NCI-H2171 treated with DMSO at 0.1 percent for 48 hours (cell line): ENCODE measurements at regions not wholly inside any gene's neighbourhood (a gene's known extent, or its start where the extent isn't known, plus 50 kb on each side); places are given as distances from the start of the nearest gene placed in this dataset.

ENCODE experiments used
- DNase-seq: peaks from one replicate; lab custom pipeline; 2025; lab: John Stamatoyannopoulos, UW

DNA sequence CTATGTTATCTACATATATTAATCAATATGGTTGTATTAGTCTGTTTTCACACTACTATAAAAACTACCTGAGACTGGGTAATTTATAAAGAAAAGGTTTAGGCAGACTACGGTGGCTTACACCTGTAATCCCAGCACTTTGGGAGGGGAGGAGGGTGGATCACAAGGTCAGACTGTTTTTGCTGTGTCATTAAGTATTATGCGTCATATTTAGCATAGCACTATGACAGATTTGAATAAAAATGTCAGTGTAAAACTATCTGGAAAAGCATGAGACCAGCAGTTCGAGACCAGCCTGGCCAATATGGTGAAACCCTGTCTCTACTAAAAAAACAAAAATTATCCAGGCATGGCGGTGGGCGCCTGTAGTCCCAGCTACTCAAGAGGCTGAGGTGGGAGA is 209.7 kb upstream of the ARHGAP24 start:
- DNase-seq, result no peak

DNA sequence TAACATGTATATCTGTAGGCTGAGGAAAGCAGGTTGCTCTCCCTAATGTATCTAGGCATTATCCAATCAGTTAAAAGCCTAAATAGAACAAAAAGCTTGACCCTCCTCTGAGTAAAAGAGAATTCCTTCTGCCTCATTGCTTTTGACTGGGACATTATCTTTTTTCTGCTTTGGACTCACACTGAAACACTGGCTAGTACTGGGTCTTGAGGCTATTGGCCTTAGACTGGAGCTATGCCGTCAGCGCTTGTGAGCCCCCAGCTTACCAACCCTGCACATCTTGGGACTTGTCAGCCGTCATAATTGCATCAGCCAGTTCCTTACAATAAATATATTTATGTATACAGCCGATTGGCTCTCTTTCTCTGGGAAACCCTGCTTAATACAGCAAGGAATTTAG is 206.8 kb upstream of the ARHGAP24 start:
- DNase-seq, result no peak

DNA sequence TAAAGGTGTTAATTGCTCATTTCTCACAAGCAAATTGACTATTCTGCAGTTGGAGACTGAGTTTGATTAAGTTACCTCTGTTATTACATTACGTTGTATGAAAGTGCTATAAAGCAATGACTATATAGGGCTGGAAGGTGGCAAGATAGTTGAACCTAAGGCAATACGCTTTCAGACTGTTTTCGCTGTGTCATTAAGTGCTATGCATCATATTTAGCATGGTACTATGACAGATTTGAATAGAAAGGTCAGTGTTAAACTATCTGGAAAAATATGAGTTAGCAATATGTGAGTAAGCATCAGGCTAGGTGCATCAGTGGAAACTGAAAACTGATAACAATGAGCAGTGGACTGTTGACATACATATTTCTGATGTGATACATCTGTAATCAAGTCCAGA is 206.0 kb upstream of the ARHGAP24 start:
- DNase-seq, result no peak

DNA sequence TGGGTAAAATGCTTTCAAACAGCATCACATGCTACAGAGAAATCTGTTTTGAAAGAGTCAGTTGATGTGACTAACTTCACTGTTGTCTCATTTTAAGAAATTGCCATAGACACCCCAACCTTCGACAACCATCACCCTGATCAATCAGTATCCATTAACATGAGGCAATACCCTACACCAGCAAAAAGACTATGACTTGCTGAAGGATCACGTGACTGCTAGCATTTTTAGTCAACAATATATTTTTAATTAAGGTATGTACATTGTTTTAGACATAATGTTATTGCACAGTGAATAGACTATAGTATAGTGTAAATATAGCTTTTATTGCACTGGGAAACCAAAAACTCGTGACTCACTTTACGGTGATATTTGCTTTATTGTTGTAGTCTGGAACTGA is 200.0 kb upstream of the ARHGAP24 start:
- no peak for DNase-seq

DNA sequence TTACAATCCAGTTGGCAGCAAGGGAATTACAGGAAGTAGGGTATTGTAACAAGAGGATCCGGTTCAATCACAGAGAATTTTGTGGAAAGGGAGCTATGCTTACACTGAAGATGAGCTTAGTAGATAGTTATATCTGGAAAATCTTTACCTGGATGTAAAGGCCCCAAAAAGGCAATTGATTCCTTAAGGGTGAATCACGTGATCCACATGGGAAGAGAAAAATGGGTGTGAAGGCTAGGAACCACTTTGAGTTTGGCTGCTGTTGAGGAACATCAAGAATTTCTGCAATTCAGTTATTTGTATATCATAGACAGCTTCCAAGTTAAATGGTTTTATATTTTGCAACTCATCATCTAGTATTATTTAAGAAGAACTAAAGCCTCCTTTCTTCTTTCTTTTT is 194.0 kb upstream of the ARHGAP24 start:
- DNase-seq, result no peak

DNA sequence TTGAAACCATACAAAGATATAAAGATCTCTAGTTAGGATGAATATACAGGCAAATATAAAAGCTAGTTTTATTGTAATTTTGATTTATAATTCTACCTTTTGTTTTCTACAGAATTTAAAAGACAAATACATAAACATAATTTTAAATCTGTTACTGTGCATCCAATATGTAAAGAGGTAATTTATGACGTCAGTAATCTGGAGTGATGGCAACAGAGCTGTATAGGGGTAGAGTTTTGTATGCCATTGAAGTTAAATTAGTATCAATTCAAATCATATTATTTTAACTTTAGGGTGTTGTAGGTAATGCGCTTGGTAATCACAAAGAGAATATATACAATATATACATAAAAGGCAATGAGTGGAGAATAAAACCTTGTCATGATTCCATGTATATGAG is 183.7 kb upstream of the ARHGAP24 start:
- no peak for DNase-seq

DNA sequence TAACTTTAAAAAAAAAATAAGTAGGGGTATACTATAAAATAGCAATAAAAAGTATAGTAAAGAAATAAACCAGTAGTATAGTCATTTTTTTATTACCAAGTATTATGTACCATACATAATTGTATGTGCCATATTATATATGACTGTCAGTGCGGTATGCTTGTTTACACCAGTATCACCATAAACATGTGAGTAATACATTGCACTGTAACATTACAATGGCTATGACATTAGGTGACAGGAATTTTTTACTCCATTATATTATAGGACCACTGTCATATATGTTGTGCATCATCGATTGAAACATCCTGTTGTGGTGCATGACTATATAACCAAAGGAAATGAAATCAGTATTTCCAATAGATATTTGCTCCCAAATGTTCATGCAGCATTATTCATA is 176.9 kb upstream of the ARHGAP24 start:
- no peak for DNase-seq

DNA sequence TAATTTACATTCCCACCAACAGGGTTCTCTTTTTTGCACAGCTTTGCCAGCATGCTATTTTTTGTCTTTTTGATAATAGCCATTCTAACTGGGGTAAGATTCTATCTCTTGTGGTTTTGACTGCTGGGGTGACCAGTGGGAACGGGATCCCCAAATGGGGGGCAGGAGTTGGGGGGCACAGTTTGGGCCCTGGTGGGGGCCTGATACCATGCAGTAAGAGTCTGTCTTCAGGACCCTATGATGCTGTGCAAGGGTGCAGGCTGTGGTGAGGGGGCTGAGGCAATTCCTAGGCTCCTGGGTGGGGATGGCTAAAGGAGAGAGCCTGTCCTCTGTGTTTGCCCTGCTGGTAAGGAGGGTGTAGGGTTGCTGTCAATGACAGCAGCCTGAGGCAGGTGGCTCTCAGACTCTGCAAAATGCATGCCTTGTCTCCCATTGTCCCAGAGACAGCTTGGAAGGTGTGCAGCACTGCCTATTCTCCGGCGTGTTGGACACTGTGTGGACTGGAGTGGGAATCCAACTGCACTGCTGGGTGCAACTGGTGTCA is 172.7 kb upstream of the ARHGAP24 start:
- no peak for DNase-seq

DNA sequence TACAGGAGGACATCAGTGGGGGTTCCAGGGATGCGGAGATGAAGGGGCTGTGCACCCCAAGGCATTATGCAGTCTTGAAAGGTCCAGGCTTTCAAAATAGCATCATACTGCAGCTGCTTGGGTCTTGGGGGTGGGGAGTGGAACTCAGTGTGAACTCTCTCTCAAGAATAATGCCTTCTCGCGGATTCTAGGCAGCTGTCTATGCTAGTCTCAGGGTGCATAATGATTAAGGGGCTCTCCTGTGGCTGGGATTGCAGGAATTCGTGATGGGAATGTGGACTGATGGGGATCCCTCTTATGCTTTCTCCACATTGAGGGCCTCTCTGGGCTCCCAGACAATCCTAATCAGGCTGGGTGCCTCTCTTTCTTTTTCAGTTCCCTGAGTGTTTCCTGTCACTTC is 172.2 kb upstream of the ARHGAP24 start:
- no peak for DNase-seq

DNA sequence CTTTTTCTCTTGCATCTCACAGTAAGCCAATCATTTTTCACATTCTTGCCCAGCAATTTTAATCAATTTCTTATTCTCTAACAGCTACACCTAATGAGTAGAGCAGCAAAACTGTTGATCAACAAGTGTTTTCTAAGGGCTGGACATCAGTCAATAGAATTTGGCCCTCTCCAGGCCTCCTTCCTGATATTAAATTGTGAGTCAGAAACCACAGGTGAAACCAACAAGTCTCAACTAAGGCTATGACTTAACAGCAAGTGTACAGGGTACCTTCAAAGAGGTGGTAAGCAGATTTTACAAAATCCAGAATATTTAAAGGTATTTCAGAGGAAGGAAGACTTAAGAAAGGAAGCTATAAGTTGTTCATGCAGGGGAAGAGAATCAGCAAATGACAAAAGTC is 156.5 kb upstream of the ARHGAP24 start:
- no peak for DNase-seq

DNA sequence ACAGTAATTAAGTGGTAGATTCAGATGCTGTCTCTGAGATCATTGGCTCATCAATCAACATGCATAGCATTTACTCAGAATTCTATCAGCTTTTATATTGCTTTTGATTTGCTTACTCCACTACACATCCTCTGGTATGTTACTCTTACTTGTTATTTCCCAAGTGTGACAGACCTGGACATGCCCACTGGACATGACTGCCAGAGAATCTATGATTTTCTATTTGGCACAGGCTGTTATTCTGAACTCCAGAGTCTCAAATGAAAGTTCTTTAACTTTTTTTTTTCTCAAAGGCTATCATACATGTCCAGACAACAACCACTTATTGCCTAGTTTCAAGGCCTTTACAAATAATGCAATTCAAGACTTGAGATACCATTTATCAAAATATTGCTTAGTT is 116.1 kb upstream of the ARHGAP24 start:
- DNase-seq, result no peak

DNA sequence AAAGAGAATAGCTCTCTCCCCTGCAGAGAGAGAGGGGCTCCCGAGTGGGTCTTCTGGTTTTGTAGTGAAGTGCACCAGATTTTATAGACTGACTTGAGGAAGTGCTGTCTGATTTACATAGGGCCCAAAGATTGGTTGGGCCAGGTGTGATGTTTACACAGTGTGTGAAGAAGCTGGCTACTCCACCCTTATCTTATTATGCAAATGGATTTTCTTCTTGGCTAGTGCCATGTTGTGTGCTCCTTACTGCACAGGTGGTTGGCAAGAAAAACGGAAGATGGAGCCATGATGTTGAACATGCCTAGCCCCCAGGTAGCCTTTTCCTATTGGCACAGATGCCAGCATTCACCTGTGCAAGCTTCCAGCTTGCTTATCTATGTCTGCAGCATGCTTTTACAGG is 112.4 kb upstream of the ARHGAP24 start:
- no peak for DNase-seq

DNA sequence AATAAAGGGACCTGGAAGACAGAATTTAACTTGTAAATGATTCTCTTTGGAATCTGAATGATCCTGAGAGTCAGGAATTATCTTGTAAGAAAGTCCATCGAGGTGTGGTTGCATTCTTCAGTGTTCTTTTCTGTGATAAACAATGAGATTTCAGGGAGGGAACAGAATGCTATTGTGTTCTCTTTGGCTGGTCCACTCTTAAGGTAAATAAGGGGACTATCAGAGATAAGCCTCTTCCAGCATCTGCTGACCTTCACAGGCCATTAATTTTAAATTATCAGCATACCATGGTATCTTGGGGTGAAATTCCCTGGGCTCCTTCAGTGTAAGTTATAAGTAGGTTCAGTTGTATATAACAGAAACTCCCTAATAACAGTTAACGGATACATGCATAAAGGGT is 107.1 kb upstream of the ARHGAP24 start:
- DNase-seq, result no peak

DNA sequence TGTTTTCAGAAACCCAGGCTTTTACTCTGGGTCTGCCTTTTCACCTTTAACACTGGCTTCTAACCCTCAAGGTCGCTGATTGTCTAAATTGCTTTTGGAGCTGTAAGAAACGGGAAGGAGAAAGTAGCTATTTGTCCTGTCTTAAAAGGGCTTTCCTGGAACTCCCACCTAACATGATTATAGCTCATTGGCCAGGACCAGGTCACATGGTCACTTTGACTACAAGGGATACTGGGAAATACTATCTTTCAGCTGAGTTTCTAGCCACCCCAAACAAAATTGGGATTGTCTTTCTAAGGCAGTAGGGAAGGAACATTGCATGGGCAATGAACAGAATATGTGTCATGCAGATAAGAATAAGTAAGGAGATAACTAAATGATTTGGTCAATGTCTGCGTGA is 106.7 kb upstream of the ARHGAP24 start:
- no peak for DNase-seq

DNA sequence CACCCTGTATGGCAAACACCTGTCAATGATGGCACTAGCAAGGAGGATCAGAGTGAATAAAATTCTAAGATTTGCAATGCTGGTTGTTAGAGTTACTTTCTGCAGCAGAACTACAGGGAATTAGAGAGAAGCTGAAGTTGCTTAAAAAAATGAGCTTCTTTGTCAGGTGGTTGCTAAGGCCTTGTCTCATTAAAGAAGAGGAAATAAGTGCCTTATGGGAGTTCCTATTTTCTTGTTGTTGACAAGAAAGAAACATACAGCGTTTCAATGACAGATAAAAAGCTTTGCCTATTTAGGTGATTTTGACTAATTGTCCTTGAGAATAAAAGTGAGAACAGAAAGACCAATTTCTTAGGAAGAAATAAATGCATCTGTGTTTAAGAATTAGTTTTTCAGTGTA is 106.0 kb upstream of the ARHGAP24 start:
- DNase-seq, result no peak

DNA sequence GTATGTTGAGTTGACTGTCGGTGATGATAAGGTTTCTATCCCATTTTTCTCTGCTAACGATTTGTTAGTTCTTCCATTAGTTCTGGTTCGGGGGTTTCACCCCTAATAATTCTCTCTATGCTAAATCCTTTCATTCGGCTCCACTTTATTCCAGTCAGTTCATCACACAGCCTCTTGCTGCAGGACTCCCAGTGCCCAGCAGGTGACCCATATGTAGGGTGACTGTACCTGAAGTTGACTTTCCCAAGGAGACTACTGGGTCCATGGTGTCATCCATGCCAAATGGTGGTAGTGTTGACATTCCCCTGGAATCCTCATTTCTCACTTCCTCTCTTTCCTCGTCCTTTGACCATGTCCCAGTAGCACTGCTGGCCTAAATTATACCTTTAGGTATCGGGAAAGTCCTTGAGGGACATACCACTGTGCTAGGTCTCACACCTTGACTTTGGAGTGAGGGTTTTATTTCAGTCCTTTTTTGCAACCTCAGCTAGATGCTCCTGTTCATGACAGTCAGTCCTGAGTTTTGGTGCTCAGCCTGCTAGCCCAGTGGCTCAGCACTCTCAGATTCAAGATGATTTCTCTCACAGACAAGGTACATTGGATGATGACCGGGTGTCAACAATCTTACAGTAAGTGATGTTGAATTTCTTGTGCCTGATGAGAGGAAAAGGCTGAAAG is 105.1 kb upstream of the ARHGAP24 start:
- DNase-seq, result no peak

DNA sequence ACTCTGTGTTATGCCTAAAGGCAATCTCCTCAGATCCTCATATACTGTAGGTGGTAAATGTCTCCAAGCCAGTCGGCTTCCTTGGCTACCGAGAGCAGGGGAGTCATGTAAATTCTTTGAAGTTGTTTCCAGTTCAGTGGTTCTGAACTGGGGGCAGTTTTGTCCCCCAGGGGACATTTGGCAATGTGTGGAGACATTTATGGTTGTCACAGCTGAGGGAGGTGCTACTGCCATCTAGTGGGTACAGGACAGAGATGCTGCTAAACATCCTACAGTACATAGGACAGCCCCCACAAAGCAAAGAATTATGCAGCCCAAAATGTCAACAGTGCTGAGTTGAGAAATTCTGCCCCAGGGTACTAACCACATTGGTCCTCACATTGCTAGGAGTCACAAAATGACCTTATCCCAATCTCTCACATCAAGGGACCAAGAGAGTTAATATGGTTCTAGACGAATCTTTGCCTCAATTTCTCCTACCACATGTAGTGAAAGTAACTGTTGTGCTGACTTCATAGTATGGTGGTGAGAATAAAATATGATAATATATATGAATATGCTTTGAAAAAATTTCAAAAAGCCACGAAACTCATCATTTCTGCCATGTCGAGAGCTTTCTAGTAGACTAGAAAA is 104.4 kb upstream of the ARHGAP24 start:
- peak; percentile 20 for DNase-seq

DNA sequence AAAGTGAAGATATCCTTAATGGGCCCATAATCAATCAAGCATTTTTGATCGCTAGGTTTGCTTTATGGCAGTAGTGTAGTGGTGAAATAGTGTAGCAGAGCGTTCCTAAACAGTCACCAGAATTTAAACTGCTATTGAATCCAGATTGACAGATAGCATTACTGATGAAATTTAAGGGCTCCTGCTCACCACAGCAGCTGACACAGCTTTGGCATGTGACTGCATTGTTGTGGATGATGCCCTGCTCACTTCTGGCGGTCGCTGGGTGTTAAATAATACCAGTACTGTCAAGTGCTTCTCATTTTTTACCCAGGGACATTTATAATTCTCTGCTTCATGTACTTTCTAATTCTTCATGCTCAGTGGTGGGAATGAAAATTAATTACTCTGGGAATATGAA is 102.0 kb upstream of the ARHGAP24 start:
- DNase-seq, result no peak

DNA sequence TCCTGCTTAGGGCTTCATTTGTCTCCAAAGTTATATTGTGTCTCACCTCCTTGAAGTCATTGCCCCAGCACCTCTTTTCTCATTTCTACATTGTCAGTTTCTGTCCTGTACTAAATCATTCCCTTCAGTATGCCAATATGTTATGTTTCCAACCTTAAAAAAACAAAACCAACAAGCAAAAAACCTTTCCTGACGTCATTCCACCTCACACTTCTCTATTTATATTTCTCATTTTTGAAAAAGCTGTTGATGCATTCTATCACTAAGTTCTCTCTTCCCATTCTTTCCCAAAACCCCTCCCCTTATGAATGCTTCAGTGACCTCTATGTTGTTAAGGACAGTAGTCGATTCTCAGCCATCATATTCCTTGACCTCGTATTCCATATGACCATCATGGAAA is 98.7 kb upstream of the ARHGAP24 start:
- DNase-seq, result no peak

DNA sequence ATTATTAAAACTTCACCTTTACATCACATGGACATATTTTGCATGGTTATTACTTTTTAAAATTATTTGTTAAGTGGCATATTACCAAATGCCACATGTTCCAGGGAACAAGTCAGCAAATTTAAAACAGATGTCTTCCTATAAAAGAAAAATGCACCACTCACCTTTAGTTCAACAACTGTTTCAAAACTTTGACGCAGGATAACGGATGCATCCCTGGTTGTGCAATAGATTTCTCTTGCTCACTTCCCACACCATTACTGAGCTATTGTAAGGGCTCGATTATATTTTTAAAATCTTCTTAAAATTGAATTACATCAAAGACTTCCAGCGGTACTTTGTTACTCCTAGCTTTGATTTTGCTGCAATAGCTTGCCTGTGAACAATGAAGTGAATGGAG is 93.0 kb upstream of the ARHGAP24 start:
- no peak for DNase-seq

DNA sequence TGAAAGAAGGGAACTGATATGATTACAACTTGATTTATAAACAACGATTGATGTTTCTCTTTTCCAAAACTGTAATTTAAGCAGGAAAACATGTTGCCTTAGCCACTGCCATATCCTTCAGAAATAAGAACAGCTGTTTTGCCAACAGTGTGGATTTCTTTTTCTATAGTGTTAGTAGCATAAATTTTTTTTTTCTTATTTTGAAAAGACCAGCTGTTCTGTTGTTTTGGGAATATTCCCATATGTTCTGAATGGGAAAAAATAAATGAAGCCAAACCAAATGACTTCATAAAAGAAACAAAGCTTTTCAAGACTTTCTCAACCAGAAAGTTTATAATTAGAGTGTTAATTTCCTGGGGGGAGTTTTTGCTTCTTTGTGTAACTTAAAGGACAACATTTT is 83.9 kb upstream of the ARHGAP24 start:
- DNase-seq, result peak; percentile 81

DNA sequence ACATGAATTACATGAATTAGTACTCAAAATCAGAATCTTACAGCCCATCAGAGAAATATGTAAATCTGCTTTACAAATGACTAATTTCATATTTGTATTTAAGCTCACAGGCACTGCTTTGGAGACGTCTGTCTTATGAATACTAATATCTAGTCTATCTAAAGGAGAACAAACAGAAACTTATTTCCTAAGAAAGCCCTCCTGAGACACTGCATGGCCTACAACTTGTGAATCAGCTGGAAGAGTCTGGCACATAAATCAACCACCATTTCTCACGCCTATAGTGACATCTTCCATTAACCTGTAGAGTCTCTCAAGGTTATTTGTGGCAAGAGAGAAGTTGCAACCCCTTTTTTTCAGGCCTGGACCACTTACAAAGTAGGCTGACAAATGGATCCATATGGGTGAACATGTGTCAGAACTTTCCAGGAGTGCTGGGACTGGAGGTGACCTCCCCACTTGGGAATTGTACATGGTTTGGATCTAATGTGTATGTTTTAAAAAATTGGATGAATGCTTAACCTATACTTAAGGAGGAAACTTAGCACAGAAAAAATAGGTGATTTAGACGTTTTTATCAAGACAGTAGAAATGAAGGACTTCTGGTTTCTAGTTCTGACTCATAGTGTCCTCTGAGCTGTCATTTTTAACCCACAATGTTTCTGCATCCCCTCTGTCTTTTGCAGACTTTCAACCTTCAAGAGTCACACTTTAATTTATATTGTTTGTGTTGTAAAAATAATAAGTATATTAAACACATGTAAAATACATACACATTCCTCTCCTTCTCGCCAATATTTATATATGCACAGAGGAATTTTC is 83.2 kb upstream of the ARHGAP24 start:
- peak; percentile 23 for DNase-seq

DNA sequence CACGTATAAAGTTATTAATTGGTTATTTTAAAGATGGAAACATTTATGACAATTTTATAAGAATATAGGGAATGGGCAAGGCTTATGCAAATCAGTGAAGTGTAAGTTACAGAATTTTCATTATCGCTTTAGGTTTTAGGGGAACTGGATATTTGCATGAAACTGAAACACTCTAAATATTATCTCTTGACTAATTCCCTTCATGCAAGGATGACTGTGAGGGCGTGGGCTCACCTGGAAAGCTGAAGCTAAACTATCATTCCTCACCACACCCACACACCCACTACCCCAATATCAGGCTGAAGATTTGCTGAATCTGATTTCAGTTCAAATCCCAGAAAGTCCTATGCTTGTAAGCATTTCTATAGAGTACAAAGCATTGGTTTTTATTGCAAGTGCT is 81.7 kb upstream of the ARHGAP24 start:
- no peak for DNase-seq
